ENCODE measurements at regions not wholly inside any gene's neighbourhood (a gene's known extent, or its start where the extent isn't known, plus 50 kb on each side); places are given as distances from the start of the nearest gene placed in this dataset.

GRCh38 chr3:24943961-24944360, 449.3 kb upstream of the THRB start:
- no peaks in the 10 kb centered on the region for H3K4me1 ChIP-seq (ENCODE audit: control insufficient read depth in 3 of 3, insufficient read depth in 2 of 3, low read depth in 1 of 3, low read length in 2 of 3)
- DNase-seq (no peak), FAIRE-seq (no peak)
- no peak overlapping the region for H3K27ac ChIP-seq (ENCODE audit: low read depth in 1 of 3, low read length in 2 of 3)
- H3K4me3 ChIP-seq (ENCODE audit: low read depth in 1 of 3, low read length in 3 of 3), result no peak overlapping the region
- WGBS, 3 donors, result 83 to 84% (median 83%) methylated on average over 3 of the region's 3 CpGs
- peaks cover 0 to 7% (median 0%) of the 10 kb centered on the region in 3 donors for H3K27me3 ChIP-seq (ENCODE audit: control insufficient read depth in 3 of 3, insufficient read depth in 3 of 3, low read length in 3 of 3)
- H3K36me3 ChIP-seq (ENCODE audit: control insufficient read depth in 3 of 3, insufficient read depth in 2 of 3, low read depth in 1 of 3, low read length in 3 of 3), result no peaks in the 10 kb centered on the region
- H3K9me3 ChIP-seq (ENCODE audit: control insufficient read depth in 2 of 2, insufficient read depth in 1 of 2, low read depth in 1 of 2, low read length in 1 of 2), result no peaks in the 10 kb centered on the region

- FAIRE-seq, result no peak
- Histone ChIP-seq H3K4me1 (ENCODE audit: control insufficient read depth in 3 of 3, insufficient read depth in 2 of 3, low read depth in 1 of 3, low read length in 2 of 3) (no peaks in the 10 kb centered on the region), H3K36me3 (ENCODE audit: control insufficient read depth in 3 of 3, insufficient read depth in 2 of 3, low read depth in 1 of 3, low read length in 3 of 3) (no peaks in the 10 kb centered on the region), H3K9me3 (ENCODE audit: control insufficient read depth in 2 of 2, insufficient read depth in 1 of 2, low read depth in 1 of 2, low read length in 1 of 2) (no peaks in the 10 kb centered on the region), H3K27me3 (ENCODE audit: control insufficient read depth in 3 of 3, insufficient read depth in 3 of 3, low read length in 3 of 3) (peaks cover 0 to 7% (median 0%) of the 10 kb centered on the region in 3 donors), H3K27ac (ENCODE audit: low read depth in 1 of 3, low read length in 2 of 3) (no peak overlapping the region), H3K4me3 (ENCODE audit: low read depth in 1 of 3, low read length in 3 of 3) (no peak overlapping the region)
- DNase-seq, result no peak
- 86 to 88% (median 88%) methylated on average over 3 of the region's 3 CpGs for WGBS, 3 donors
These were observed 450.3 kb upstream of the THRB start for GRCh38 chr3:24944805-24945520.

- Histone ChIP-seq H3K36me3 (ENCODE audit: control insufficient read depth in 3 of 3, insufficient read depth in 2 of 3, low read depth in 1 of 3, low read length in 3 of 3) (no peaks in the 10 kb centered on the region), H3K27me3 (ENCODE audit: control insufficient read depth in 3 of 3, insufficient read depth in 3 of 3, low read length in 3 of 3) (peaks cover 0 to 4% (median 0%) of the 10 kb centered on the region in 3 donors), H3K9me3 (ENCODE audit: control insufficient read depth in 2 of 2, insufficient read depth in 1 of 2, low read depth in 1 of 2, low read length in 1 of 2) (no peaks in the 10 kb centered on the region), H3K27ac (ENCODE audit: low read depth in 1 of 3, low read length in 2 of 3) (no peak overlapping the region), H3K4me1 (ENCODE audit: control insufficient read depth in 3 of 3, insufficient read depth in 2 of 3, low read depth in 1 of 3, low read length in 2 of 3) (no peaks in the 10 kb centered on the region), H3K4me3 (ENCODE audit: low read depth in 1 of 3, low read length in 3 of 3) (no peak overlapping the region)
- WGBS, 3 donors, result 77 to 86% (median 80%) methylated on average over 2 of the region's 2 CpGs
- DNase-seq, result no peak
- FAIRE-seq, result no peak
These were observed 450.9 kb upstream of the THRB start for GRCh38 chr3:24945563-24945962.

DNA sequence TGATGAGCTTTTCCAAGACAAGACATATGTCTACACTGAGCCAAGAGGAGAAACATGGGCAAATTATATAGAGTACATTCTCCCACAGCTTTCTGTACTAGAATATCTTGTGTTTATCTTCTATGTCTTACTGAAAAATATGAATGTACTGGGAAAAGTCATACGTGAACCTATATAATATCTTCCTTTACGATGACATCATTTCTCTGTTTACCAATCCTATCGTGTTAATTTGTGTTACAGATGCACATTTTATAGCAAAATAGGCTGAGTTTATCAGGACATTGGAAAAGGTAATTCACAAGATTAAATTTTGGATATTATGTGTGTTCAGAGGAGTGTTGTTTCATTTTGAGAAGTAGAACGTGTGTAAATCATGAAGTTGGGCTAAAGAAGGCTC, 452.5 kb upstream of the THRB start:
- H3K4me3 ChIP-seq (ENCODE audit: low read depth in 1 of 3, low read length in 3 of 3), result no peak overlapping the region
- H3K36me3 ChIP-seq (ENCODE audit: control insufficient read depth in 3 of 3, insufficient read depth in 2 of 3, low read depth in 1 of 3, low read length in 3 of 3), result no peaks in the 10 kb centered on the region
- DNase-seq (no peak), FAIRE-seq (no peak)
- peaks cover 0 to 2% (median 0%) of the 10 kb centered on the region in 3 donors for H3K27me3 ChIP-seq (ENCODE audit: control insufficient read depth in 3 of 3, insufficient read depth in 3 of 3, low read length in 3 of 3)
- no peaks in the 10 kb centered on the region for H3K9me3 ChIP-seq (ENCODE audit: control insufficient read depth in 2 of 2, insufficient read depth in 1 of 2, low read depth in 1 of 2, low read length in 1 of 2)
- no peak overlapping the region for H3K27ac ChIP-seq (ENCODE audit: low read depth in 1 of 3, low read length in 2 of 3)
- WGBS, 3 donors, result 66 to 79% (median 76%) methylated on average over 4 of the region's 4 CpGs
- no peaks in the 10 kb centered on the region for H3K4me1 ChIP-seq (ENCODE audit: control insufficient read depth in 3 of 3, insufficient read depth in 2 of 3, low read depth in 1 of 3, low read length in 2 of 3)

DNA sequence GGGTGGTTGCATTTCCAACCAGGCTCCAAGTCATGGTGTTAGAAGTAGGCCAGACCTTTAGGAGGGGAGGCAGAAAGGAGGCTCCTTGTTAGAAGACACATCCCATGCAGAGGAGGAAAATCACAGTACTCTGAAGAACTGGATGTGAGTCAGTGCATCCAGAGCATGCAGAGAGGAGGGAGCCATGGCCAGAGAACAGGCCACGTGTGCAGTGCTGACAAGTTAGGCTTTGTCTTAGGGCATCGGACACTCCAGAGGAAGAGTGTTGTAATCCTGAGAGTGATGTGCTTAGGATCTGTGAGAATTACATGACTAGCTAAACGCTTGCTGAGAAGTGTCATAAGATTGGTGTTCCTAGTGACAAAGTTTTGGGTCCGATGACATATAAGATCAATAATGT, 456.5 kb upstream of the THRB start:
- Histone ChIP-seq H3K36me3 (ENCODE audit: control insufficient read depth in 3 of 3, insufficient read depth in 2 of 3, low read depth in 1 of 3, low read length in 3 of 3) (no peaks in the 10 kb centered on the region), H3K27me3 (ENCODE audit: control insufficient read depth in 3 of 3, insufficient read depth in 3 of 3, low read length in 3 of 3) (peaks cover 0 to 6% (median 0%) of the 10 kb centered on the region in 3 donors), H3K9me3 (ENCODE audit: control insufficient read depth in 2 of 2, insufficient read depth in 1 of 2, low read depth in 1 of 2, low read length in 1 of 2) (no peaks in the 10 kb centered on the region), H3K4me3 (ENCODE audit: low read depth in 1 of 3, low read length in 3 of 3) (no peak overlapping the region), H3K27ac (ENCODE audit: low read depth in 1 of 3, low read length in 2 of 3) (no peak overlapping the region), H3K4me1 (ENCODE audit: control insufficient read depth in 3 of 3, insufficient read depth in 2 of 3, low read depth in 1 of 3, low read length in 2 of 3) (no peaks in the 10 kb centered on the region)
- WGBS, 3 donors, result 86 to 93% (median 89%) methylated on average over 4 of the region's 4 CpGs
- FAIRE-seq (no peak), DNase-seq (no peak)

- 56 to 67% (median 66%) methylated on average over 6 of the region's 6 CpGs for WGBS, 3 donors
- no peaks in the 10 kb centered on the region for H3K9me3 ChIP-seq (ENCODE audit: control insufficient read depth in 2 of 2, insufficient read depth in 1 of 2, low read depth in 1 of 2, low read length in 1 of 2)
- peaks cover 0 to 6% (median 0%) of the 10 kb centered on the region in 3 donors for H3K27me3 ChIP-seq (ENCODE audit: control insufficient read depth in 3 of 3, insufficient read depth in 3 of 3, low read length in 3 of 3)
- H3K27ac ChIP-seq (ENCODE audit: low read depth in 1 of 3, low read length in 2 of 3), result no peak overlapping the region
- H3K4me1 ChIP-seq (ENCODE audit: control insufficient read depth in 3 of 3, insufficient read depth in 2 of 3, low read depth in 1 of 3, low read length in 2 of 3), result no peaks in the 10 kb centered on the region
- no peak for FAIRE-seq
- no peaks in the 10 kb centered on the region for H3K36me3 ChIP-seq (ENCODE audit: control insufficient read depth in 3 of 3, insufficient read depth in 2 of 3, low read depth in 1 of 3, low read length in 3 of 3)
- DNase-seq, result no peak
- no peak overlapping the region for H3K4me3 ChIP-seq (ENCODE audit: low read depth in 1 of 3, low read length in 3 of 3)
These were observed 457.7 kb upstream of the THRB start for GRCh38 chr3:24952388-24952787.

DNA sequence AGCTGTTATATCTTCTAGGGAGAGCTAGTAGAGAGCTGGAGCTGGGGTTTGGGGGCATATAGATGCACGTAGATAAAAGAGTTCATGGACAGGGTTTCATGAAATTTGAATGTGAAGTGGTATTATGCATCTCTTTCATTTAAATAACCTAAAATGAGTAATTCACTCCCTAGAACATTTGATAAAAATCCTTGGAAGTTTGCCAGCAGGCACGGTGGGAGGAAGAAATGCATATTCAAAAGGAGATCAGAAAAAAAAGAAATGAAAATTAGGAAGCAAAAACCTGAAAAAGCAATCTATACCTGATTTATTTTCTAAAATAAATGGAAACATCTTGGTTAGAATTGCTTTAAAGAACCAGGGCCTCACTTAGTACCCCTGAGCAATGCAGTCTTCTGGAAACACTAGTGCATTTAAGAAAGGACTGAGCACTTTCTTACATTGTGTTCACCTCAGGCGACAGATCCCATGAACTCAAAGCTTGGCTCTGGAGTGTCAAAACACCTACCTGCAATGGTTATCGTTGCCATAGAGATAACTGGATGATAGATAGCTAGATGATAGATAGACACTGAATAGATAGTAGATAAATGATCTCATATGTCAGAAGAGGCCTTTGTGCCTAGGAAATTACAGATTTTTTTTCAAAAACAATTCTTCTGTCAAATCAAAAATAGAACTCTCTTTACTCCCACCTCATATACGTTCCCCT, 458.6 kb upstream of the THRB start:
- no peaks in the 10 kb centered on the region for H3K36me3 ChIP-seq (ENCODE audit: control insufficient read depth in 3 of 3, insufficient read depth in 2 of 3, low read depth in 1 of 3, low read length in 3 of 3)
- DNase-seq (no peak), FAIRE-seq (no peak)
- peaks cover 0 to 6% (median 0%) of the 10 kb centered on the region in 3 donors for H3K27me3 ChIP-seq (ENCODE audit: control insufficient read depth in 3 of 3, insufficient read depth in 3 of 3, low read length in 3 of 3)
- no peak overlapping the region for H3K27ac ChIP-seq (ENCODE audit: low read depth in 1 of 3, low read length in 2 of 3)
- 47 to 57% (median 52%) methylated on average over 5 of the region's 5 CpGs for WGBS, 3 donors
- H3K4me3 ChIP-seq (ENCODE audit: low read depth in 1 of 3, low read length in 3 of 3), result no peak overlapping the region
- no peaks in the 10 kb centered on the region for H3K9me3 ChIP-seq (ENCODE audit: control insufficient read depth in 2 of 2, insufficient read depth in 1 of 2, low read depth in 1 of 2, low read length in 1 of 2)
- H3K4me1 ChIP-seq (ENCODE audit: control insufficient read depth in 3 of 3, insufficient read depth in 2 of 3, low read depth in 1 of 3, low read length in 2 of 3), result no peaks in the 10 kb centered on the region

DNA sequence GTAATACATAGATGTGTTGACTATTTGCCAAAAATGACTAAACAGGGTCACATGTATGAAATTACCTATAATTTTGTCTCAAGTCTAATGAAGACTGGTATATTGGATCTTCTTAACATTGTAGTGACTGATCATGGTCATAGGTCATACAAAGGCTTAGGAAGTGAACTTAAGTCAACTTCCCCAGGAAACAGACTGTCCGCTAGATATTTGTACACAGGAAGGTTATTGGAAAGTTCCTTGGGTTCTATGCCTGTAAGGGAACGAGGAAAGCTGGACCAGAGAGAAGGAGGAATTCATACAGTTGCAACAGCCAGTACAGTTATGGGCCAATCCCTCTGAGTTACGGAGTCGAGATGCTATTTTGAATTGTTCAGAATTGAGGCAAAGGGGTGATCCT, 462.0 kb upstream of the THRB start:
- no peaks in the 10 kb centered on the region for H3K4me1 ChIP-seq (ENCODE audit: control insufficient read depth in 3 of 3, insufficient read depth in 2 of 3, low read depth in 1 of 3, low read length in 2 of 3)
- no peaks in the 10 kb centered on the region for H3K36me3 ChIP-seq (ENCODE audit: control insufficient read depth in 3 of 3, insufficient read depth in 2 of 3, low read depth in 1 of 3, low read length in 3 of 3)
- DNase-seq, result no peak
- 73 to 83% (median 81%) methylated on average over 4 of the region's 4 CpGs for WGBS, 3 donors
- no peak overlapping the region for H3K27ac ChIP-seq (ENCODE audit: low read depth in 1 of 3, low read length in 2 of 3)
- no peak overlapping the region for H3K4me3 ChIP-seq (ENCODE audit: low read depth in 1 of 3, low read length in 3 of 3)
- H3K27me3 ChIP-seq (ENCODE audit: control insufficient read depth in 3 of 3, insufficient read depth in 3 of 3, low read length in 3 of 3), result peaks cover 0 to 4% (median 3%) of the 10 kb centered on the region in 3 donors
- FAIRE-seq, result no peak
- H3K9me3 ChIP-seq (ENCODE audit: control insufficient read depth in 2 of 2, insufficient read depth in 1 of 2, low read depth in 1 of 2, low read length in 1 of 2), result peaks cover 0 to 11% of the 10 kb centered on the region in 2 donors
